ENCODE measurements at regions not wholly inside any gene's neighbourhood (a gene's known extent, or its start where the extent isn't known, plus 50 kb on each side); places are given as distances from the start of the nearest gene placed in this dataset.
"Not testable (repeated sequence)": the region's sequence is repeated elsewhere in the genome, so short reads cannot be mapped to it uniquely, and the experiment has no call there.

GRCh38 chr11:38721586-38722315 lies 2123.7 kb upstream of the RAG2 start:
- no peak for DNase-seq (ENCODE audit: low read depth)

GRCh38 chr11:38718659-38719058 lies 2120.6 kb upstream of the RAG2 start:
- DNase-seq (ENCODE audit: low read depth) = no peak

GRCh38 chr11:38718049-38718448 lies 2120.0 kb upstream of the RAG2 start:
- no peak for DNase-seq (ENCODE audit: low read depth)

GRCh38 chr11:38711110-38711509 lies 2113.1 kb upstream of the RAG2 start:
- DNase-seq (ENCODE audit: low read depth) = no peak

- DNase-seq (ENCODE audit: low read depth) = no peak
Observed at GRCh38 chr11:38710262-38710661, 2112.2 kb upstream of the RAG2 start.

- no peak for DNase-seq (ENCODE audit: low read depth)
Observed at GRCh38 chr11:38700111-38700510, 2102.1 kb upstream of the RAG2 start.

GRCh38 chr11:38693306-38693705 lies 2095.3 kb upstream of the RAG2 start:
- no peak for DNase-seq (ENCODE audit: low read depth)

GRCh38 chr11:38690211-38690610 lies 2092.2 kb upstream of the RAG2 start:
- not testable (repeated sequence) for DNase-seq (ENCODE audit: low read depth)

- DNase-seq (ENCODE audit: low read depth) = no peak
Observed at GRCh38 chr11:38687008-38687407, 2089.0 kb upstream of the RAG2 start.

GRCh38 chr11:38683484-38683883 lies 2085.4 kb upstream of the RAG2 start:
- no peak for DNase-seq (ENCODE audit: low read depth)

- no peak for DNase-seq (ENCODE audit: low read depth)
Observed at GRCh38 chr11:38680746-38681145, 2082.7 kb upstream of the RAG2 start.

- DNase-seq (ENCODE audit: low read depth) = no peak
Observed at GRCh38 chr11:38680166-38680565, 2082.1 kb upstream of the RAG2 start.

- DNase-seq (ENCODE audit: low read depth) = no peak
Observed at GRCh38 chr11:38672445-38672844, 2074.4 kb upstream of the RAG2 start.

- no peak for DNase-seq (ENCODE audit: low read depth)
Observed at GRCh38 chr11:38667359-38667758, 2069.3 kb upstream of the RAG2 start.

- DNase-seq (ENCODE audit: low read depth) = no peak
Observed at GRCh38 chr11:38648604-38649003, 2050.6 kb upstream of the RAG2 start.

- no peak for DNase-seq (ENCODE audit: low read depth)
Observed at GRCh38 chr11:38646382-38646781, 2048.3 kb upstream of the RAG2 start.

GRCh38 chr11:38640854-38641253 lies 2042.8 kb upstream of the RAG2 start:
- no peak for DNase-seq (ENCODE audit: low read depth)

- no peak for DNase-seq (ENCODE audit: low read depth)
Observed at GRCh38 chr11:38612701-38613100, 2014.7 kb upstream of the RAG2 start.

GRCh38 chr11:38601371-38601770 lies 2003.3 kb upstream of the RAG2 start:
- not testable (repeated sequence) for DNase-seq (ENCODE audit: low read depth)

- DNase-seq (ENCODE audit: low read depth) = no peak
Observed at GRCh38 chr11:38598418-38598817, 2000.4 kb upstream of the RAG2 start.

GRCh38 chr11:38595359-38596016 lies 1997.5 kb upstream of the RAG2 start:
- DNase-seq (ENCODE audit: low read depth) = not testable (repeated sequence)

- no peak for DNase-seq (ENCODE audit: low read depth)
Observed at GRCh38 chr11:38594895-38595294, 1996.9 kb upstream of the RAG2 start.

GRCh38 chr11:38593649-38594048 lies 1995.6 kb upstream of the RAG2 start:
- DNase-seq (ENCODE audit: low read depth) = no peak

GRCh38 chr11:38582756-38583155 lies 1984.7 kb upstream of the RAG2 start:
- no peak for DNase-seq (ENCODE audit: low read depth)
